ENCODE measurements at regions not wholly inside any gene's neighbourhood (a gene's known extent, or its start where the extent isn't known, plus 50 kb on each side); places are given as distances from the start of the nearest gene placed in this dataset.

DNA sequence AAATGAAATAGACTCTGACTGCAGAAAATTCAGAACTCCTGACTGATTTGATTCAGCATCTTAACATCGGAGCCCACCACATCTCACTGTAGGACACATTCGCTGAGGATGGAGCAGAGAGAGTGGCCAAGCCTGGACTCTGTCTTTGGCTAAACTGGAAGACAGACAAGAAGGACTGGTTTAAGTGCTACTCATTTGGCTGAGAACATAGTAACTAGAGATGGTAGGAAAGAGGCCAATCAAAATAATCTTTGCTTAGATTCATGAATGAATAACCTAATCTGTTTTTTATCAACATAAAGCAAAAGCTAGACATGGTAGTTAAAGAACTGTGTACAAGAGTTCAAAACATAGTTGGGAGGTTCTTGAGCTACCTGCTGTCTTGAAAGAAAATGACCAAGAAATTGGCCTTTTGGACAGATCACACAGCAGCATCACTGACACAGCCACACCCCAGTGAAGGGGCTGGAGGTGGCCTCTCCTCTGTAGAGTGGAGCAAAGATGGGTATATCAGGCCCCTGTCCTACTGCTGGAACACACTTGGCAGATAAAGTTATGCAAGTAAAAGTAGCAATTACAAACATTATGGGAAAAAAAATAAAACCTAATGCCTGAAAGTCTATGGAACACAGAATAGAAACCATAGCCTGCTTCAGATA is 87.1 kb upstream of the NT5E start:
- intact Hi-C loops (cut with micrococcal nuclease; ENCODE audit: unreplicated experiment): no loop called here
- no peaks in the 10 kb centered on the region; the same call in none of the 2 replicates for H3K4me1 ChIP-seq (ENCODE audit: control insufficient read depth, insufficient read depth, low read length)
- in situ Hi-C loops (cut with HindIII; ENCODE audit: low pct_unique_long_range_greater_than_20kb, low sequenced_read_pairs): no loop called here
- no peaks in the 10 kb centered on the region for H3K27me3 ChIP-seq (ENCODE audit: control insufficient read depth, insufficient read depth, low read length)
- H3K36me3 ChIP-seq (ENCODE audit: control insufficient read depth, insufficient read depth, low read length): no peaks in the 10 kb centered on the region
- H3K4me3 ChIP-seq (ENCODE audit: low read depth in 2 of 2, low read length in 2 of 2): no peak overlapping the region
- no TSS peak for BruUV-seq (replicated peaks)
- DNase-seq (ENCODE audit: low read depth, low spot score): no peak
- no peaks in the 10 kb centered on the region; the same call in 1 of the 2 replicates for H3K9me3 ChIP-seq (ENCODE audit: control insufficient read depth, insufficient read depth, low read depth, low read length)
- no peak for TF ChIP-seq TCF7L2 (IDR thresholded peaks at IDR 0.05; ENCODE audit: low read depth, low read length)
- no peak for TF ChIP-seq SIN3A (IDR thresholded peaks at IDR 0.05; ENCODE audit: borderline replicate concordance, insufficient read depth, low read depth, low read length)
- TF ChIP-seq, protein P1, sequence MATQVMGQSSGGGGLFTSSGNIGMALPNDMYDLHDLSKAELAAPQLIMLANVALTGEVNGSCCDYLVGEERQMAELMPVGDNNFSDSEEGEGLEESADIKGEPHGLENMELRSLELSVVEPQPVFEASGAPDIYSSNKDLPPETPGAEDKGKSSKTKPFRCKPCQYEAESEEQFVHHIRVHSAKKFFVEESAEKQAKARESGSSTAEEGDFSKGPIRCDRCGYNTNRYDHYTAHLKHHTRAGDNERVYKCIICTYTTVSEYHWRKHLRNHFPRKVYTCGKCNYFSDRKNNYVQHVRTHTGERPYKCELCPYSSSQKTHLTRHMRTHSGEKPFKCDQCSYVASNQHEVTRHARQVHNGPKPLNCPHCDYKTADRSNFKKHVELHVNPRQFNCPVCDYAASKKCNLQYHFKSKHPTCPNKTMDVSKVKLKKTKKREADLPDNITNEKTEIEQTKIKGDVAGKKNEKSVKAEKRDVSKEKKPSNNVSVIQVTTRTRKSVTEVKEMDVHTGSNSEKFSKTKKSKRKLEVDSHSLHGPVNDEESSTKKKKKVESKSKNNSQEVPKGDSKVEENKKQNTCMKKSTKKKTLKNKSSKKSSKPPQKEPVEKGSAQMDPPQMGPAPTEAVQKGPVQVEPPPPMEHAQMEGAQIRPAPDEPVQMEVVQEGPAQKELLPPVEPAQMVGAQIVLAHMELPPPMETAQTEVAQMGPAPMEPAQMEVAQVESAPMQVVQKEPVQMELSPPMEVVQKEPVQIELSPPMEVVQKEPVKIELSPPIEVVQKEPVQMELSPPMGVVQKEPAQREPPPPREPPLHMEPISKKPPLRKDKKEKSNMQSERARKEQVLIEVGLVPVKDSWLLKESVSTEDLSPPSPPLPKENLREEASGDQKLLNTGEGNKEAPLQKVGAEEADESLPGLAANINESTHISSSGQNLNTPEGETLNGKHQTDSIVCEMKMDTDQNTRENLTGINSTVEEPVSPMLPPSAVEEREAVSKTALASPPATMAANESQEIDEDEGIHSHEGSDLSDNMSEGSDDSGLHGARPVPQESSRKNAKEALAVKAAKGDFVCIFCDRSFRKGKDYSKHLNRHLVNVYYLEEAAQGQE (IDR thresholded peaks at IDR 0.05; ENCODE audit: insufficient read depth in 1 of 2, low read depth in 2 of 2, low read length in 1 of 2): no peak
- TF ChIP-seq, protein P2, sequence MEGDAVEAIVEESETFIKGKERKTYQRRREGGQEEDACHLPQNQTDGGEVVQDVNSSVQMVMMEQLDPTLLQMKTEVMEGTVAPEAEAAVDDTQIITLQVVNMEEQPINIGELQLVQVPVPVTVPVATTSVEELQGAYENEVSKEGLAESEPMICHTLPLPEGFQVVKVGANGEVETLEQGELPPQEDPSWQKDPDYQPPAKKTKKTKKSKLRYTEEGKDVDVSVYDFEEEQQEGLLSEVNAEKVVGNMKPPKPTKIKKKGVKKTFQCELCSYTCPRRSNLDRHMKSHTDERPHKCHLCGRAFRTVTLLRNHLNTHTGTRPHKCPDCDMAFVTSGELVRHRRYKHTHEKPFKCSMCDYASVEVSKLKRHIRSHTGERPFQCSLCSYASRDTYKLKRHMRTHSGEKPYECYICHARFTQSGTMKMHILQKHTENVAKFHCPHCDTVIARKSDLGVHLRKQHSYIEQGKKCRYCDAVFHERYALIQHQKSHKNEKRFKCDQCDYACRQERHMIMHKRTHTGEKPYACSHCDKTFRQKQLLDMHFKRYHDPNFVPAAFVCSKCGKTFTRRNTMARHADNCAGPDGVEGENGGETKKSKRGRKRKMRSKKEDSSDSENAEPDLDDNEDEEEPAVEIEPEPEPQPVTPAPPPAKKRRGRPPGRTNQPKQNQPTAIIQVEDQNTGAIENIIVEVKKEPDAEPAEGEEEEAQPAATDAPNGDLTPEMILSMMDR (IDR thresholded peaks at IDR 0.05): no peak
- no peak for TF ChIP-seq POLR2AphosphoS5 (IDR thresholded peaks at IDR 0.05; ENCODE audit: low read depth, low read length)
- ChIA-PET POLR2A (no interaction called here), CTCF (no interaction called here)
- ATAC-seq: no peak; the same call in 1 of the 2 replicates
- no peak overlapping the region for H3K27ac ChIP-seq (ENCODE audit: low read length)

DNA sequence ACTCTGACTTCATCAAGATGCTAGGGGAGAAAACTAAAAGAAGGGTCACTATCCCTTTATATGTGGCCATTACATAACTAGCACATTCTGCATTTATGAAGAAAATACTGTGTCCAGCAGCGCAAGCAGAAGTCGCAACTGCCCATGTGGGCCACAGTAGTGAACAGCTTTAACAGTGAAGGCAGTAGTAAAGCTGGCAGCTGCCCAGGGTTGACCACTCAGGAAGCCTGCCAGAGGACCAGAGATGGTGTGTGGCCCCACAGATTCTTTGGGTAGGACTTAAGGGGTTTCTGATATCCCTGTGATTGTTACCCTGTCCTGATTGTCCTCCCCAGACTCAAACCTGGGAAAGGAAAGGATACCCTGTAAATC is 88.3 kb upstream of the NT5E start:
- Histone ChIP-seq H3K27ac (ENCODE audit: low read length) (no peak overlapping the region), H3K4me3 (ENCODE audit: low read depth in 2 of 2, low read length in 2 of 2) (no peak overlapping the region), H3K4me1 (ENCODE audit: control insufficient read depth, insufficient read depth, low read length) (no peaks in the 10 kb centered on the region; the same call in none of the 2 replicates), H3K9me3 (ENCODE audit: control insufficient read depth, insufficient read depth, low read depth, low read length) (no peaks in the 10 kb centered on the region; the same call in 1 of the 2 replicates), H3K27me3 (ENCODE audit: control insufficient read depth, insufficient read depth, low read length) (no peaks in the 10 kb centered on the region), H3K36me3 (ENCODE audit: control insufficient read depth, insufficient read depth, low read length) (no peaks in the 10 kb centered on the region)
- TF ChIP-seq POLR2AphosphoS5 (IDR thresholded peaks at IDR 0.05; ENCODE audit: low read depth, low read length) (no peak), SIN3A (IDR thresholded peaks at IDR 0.05; ENCODE audit: borderline replicate concordance, insufficient read depth, low read depth, low read length) (no peak), TCF7L2 (IDR thresholded peaks at IDR 0.05; ENCODE audit: low read depth, low read length) (no peak)
- TF ChIP-seq, protein P1 (IDR thresholded peaks at IDR 0.05; ENCODE audit: insufficient read depth in 1 of 2, low read depth in 2 of 2, low read length in 1 of 2): no peak
- TF ChIP-seq, protein P2 (IDR thresholded peaks at IDR 0.05): no peak
- ChIA-PET POLR2A (no interaction called here), CTCF (interaction anchor here (0.9 kb wide), 1 partner anchor 117 kb away, joined by 3 read pairs; no protein-coding TSS in a partner anchor)
- no peak for DNase-seq (ENCODE audit: low read depth, low spot score)
- peak; percentile 37 for ATAC-seq
- intact Hi-C loops (cut with micrococcal nuclease; ENCODE audit: unreplicated experiment) (no loop called here), in situ Hi-C loops (cut with HindIII; ENCODE audit: low pct_unique_long_range_greater_than_20kb, low sequenced_read_pairs) (no loop called here)
- no TSS peak for BruUV-seq (replicated peaks)
